ENCODE measurements at regions not wholly inside any gene's neighbourhood (a gene's known extent, or its start where the extent isn't known, plus 50 kb on each side); places are given as distances from the start of the nearest gene placed in this dataset.

DNA sequence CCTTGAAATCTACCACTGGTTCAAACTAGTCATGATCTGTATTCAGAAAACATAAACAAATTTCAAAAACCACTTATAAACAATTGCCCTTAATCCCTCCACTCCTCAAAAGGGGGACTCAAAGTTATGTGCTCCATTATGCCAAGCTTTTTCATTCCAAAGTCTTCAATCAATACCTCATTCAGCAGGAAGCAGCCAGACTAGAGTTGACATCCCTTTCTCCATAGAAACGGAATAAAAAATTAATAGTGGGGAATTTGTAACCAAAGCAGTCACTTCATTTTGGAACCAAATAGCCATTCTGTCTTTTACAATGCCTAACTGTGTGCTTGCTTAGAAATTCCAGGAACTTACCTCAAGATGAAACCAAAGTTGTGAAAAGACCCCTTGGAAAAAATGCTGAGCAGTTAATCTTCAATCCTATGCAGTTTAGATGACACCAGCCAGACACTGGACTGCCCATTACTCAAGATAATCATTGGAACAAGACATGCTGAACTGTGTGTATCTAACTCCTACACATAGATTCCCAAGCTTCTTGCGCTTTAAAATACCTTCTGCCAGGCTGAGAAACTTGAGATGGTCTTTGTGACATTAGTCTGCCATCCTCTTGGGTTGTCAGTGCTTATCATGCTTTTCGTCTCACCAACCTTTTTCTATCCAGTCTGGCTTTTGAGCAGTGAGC is 406.2 kb downstream of the PLOD2 start:
- POLR2A ChIA-PET, result no interaction called here
- no peaks in the 10 kb centered on the region for H3K4me1 Mint-ChIP-seq (ENCODE audit: insufficient read depth, unreplicated experiment)
- no peaks in the 10 kb centered on the region for H3K36me3 Mint-ChIP-seq (ENCODE audit: insufficient read depth, unreplicated experiment)
- H3K4me3 Mint-ChIP-seq (ENCODE audit: unreplicated experiment), result no peak overlapping the region
- H3K9me3 Mint-ChIP-seq (ENCODE audit: unreplicated experiment), result no peaks in the 10 kb centered on the region
- TF ChIP-seq, protein P1, sequence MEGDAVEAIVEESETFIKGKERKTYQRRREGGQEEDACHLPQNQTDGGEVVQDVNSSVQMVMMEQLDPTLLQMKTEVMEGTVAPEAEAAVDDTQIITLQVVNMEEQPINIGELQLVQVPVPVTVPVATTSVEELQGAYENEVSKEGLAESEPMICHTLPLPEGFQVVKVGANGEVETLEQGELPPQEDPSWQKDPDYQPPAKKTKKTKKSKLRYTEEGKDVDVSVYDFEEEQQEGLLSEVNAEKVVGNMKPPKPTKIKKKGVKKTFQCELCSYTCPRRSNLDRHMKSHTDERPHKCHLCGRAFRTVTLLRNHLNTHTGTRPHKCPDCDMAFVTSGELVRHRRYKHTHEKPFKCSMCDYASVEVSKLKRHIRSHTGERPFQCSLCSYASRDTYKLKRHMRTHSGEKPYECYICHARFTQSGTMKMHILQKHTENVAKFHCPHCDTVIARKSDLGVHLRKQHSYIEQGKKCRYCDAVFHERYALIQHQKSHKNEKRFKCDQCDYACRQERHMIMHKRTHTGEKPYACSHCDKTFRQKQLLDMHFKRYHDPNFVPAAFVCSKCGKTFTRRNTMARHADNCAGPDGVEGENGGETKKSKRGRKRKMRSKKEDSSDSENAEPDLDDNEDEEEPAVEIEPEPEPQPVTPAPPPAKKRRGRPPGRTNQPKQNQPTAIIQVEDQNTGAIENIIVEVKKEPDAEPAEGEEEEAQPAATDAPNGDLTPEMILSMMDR (IDR thresholded peaks at IDR 0.05; ENCODE audit: unreplicated experiment), result no peak
- DNase-seq (ENCODE audit: unreplicated experiment), result no peak
- BruUV-seq (replicated peaks), result no TSS peak
- H3K27ac Mint-ChIP-seq (ENCODE audit: low read depth, unreplicated experiment), result no peak overlapping the region
- intact Hi-C loops (cut with micrococcal nuclease), result no loop called here
- peaks cover 26% of the 10 kb centered on the region for H3K27me3 Mint-ChIP-seq (ENCODE audit: insufficient read depth, unreplicated experiment)
- CTCF ChIA-PET, result interaction anchor here (0.5 to 1.0 kb wide), 3 partner anchors 22 to 1024 kb away, joined by 3 to 8 read pairs (median 4); no protein-coding TSS in a partner anchor

DNA sequence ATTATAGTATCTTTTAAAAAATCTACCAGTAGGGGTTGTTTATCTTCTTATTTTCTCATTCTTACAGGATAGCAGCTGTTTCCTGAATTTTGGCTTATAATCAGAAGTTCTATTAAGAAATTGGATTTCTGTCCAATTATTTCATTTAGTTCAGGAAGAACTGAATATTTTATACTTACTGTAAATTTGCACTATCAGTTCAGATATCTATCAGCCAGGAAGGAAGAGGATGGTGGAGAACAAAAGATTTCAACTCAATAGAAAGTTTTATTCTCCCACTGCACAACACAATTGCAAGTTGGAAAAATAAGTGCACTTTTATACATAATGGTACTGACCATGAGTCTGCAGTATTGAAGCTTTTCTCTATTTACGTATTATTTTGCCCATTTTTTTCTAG is 400.9 kb downstream of the PLOD2 start:
- H3K9me3 Mint-ChIP-seq (ENCODE audit: unreplicated experiment), result no peaks in the 10 kb centered on the region
- ChIA-PET CTCF (interaction anchor here (0.6 kb wide), 1 partner anchor 217 kb away, joined by 3 read pairs; no protein-coding TSS in a partner anchor), POLR2A (interaction anchor here (0.6 kb wide), 1 partner anchor 23 kb away, joined by 3 read pairs; no protein-coding TSS in a partner anchor)
- H3K27me3 Mint-ChIP-seq (ENCODE audit: insufficient read depth, unreplicated experiment), result peaks cover 36% of the 10 kb centered on the region
- H3K4me1 Mint-ChIP-seq (ENCODE audit: insufficient read depth, unreplicated experiment), result no peaks in the 10 kb centered on the region
- no peak overlapping the region for H3K27ac Mint-ChIP-seq (ENCODE audit: low read depth, unreplicated experiment)
- H3K36me3 Mint-ChIP-seq (ENCODE audit: insufficient read depth, unreplicated experiment), result no peaks in the 10 kb centered on the region
- DNase-seq (ENCODE audit: unreplicated experiment), result no peak
- intact Hi-C loops (cut with micrococcal nuclease), result no loop called here
- no peak overlapping the region for H3K4me3 Mint-ChIP-seq (ENCODE audit: unreplicated experiment)
- no TSS peak for BruUV-seq (replicated peaks)
- TF ChIP-seq, protein P1 (IDR thresholded peaks at IDR 0.05; ENCODE audit: unreplicated experiment), result no peak

DNA sequence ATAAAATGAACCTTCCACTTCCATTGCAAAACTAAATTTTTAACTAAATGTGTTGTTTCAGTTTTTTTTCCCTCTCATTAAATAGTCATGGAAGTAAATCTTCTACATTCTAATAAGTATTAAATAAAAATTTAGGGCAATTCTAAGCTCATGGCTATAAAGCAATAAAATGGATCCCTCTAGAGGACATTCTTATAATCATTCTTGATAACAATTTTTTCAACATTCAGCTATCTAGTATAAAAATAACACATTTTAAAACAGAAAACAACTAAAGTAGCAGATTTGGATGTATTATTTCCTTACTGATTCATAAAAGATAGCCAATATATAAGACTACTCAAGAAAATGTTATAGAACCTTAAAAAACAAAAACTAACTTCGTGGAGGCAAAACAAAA is 393.1 kb downstream of the PLOD2 start:
- Mint-ChIP-seq H3K4me1 (ENCODE audit: insufficient read depth, unreplicated experiment) (no peaks in the 10 kb centered on the region), H3K9me3 (ENCODE audit: unreplicated experiment) (no peaks in the 10 kb centered on the region), H3K27ac (ENCODE audit: low read depth, unreplicated experiment) (no peak overlapping the region), H3K4me3 (ENCODE audit: unreplicated experiment) (no peak overlapping the region), H3K36me3 (ENCODE audit: insufficient read depth, unreplicated experiment) (no peaks in the 10 kb centered on the region), H3K27me3 (ENCODE audit: insufficient read depth, unreplicated experiment) (peaks cover 39% of the 10 kb centered on the region)
- BruUV-seq (replicated peaks), result no TSS peak
- intact Hi-C loops (cut with micrococcal nuclease), result loop anchor here (1.0 to 2.0 kb wide), 2 partner anchors 1795 to 1872 kb away; no protein-coding TSS in a partner anchor
- TF ChIP-seq, protein P1 (IDR thresholded peaks at IDR 0.05; ENCODE audit: unreplicated experiment), result peak; percentile 24
- DNase-seq (ENCODE audit: unreplicated experiment), result no peak
- ChIA-PET CTCF (interaction anchor here (0.6 to 1.5 kb wide), 6 partner anchors 9 to 1796 kb away, joined by 3 to 6 read pairs (median 3); partner anchors contain the start of gene DIPK2A), POLR2A (interaction anchor here (1.3 kb wide), 1 partner anchor 1796 kb away, joined by 4 read pairs; no protein-coding TSS in a partner anchor)

DNA sequence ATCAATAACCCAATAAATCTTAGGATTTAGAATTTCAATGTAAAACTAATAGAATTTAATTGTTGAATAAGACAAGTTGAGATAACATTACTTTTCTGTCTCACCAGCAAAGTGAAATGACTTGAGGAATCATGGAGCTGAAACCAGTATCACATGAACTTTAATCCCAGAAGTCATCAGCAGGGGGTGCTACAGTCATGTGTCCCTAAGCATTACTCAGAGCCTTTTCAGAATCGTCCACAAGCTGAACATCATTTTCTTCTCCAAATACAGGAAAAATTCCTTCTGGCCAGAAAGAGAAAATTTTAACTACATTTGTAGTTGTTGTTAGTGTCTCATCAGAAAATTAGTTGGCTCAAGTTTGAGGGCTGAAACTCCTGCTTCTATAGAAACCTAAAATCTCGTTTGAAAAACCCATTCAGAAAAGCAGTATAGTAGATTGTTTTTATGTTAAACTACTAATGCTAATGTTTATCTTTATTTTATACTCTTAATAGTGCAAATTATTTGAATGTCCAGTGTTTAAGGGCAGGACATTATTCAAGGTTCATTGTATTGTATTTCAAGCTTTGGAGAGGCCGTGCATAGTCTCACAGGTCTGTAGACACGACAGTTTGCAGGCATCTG is 384.1 kb downstream of the PLOD2 start:
- intact Hi-C loops (cut with micrococcal nuclease), result loop anchor here (1.0 to 5.0 kb wide), 4 partner anchors 288 to 800 kb away; no protein-coding TSS in a partner anchor
- DNase-seq (ENCODE audit: unreplicated experiment), result peak; percentile 78
- ChIA-PET POLR2A (no interaction called here), CTCF (interaction anchor here (0.6 to 2.3 kb wide), 18 partner anchors 9 to 1924 kb away, joined by 3 to 23 read pairs (median 3); no protein-coding TSS in a partner anchor)
- no TSS peak for BruUV-seq (replicated peaks)
- Mint-ChIP-seq H3K27ac (ENCODE audit: low read depth, unreplicated experiment) (no peak overlapping the region), H3K9me3 (ENCODE audit: unreplicated experiment) (no peaks in the 10 kb centered on the region), H3K27me3 (ENCODE audit: insufficient read depth, unreplicated experiment) (peaks cover 68% of the 10 kb centered on the region), H3K4me1 (ENCODE audit: insufficient read depth, unreplicated experiment) (no peaks in the 10 kb centered on the region), H3K4me3 (ENCODE audit: unreplicated experiment) (no peak overlapping the region), H3K36me3 (ENCODE audit: insufficient read depth, unreplicated experiment) (no peaks in the 10 kb centered on the region)
- TF ChIP-seq, protein P1 (IDR thresholded peaks at IDR 0.05; ENCODE audit: unreplicated experiment), result peak; percentile 78
